IMR-90 (cell line): ENCODE measurements at regions not wholly inside any gene's neighbourhood (a gene's known extent, or its start where the extent isn't known, plus 50 kb on each side); places are given as distances from the start of the nearest gene placed in this dataset.

ENCODE experiments used
- ATAC-seq: fragments of 200-7000 bp; cut with Tn5 transposase; 2 replicates; pipeline ENCODE4 v1.9.1; 2020; ENCODE audit warnings: low read depth, mild to moderate bottlenecking, moderate library complexity
- BruUV-seq: library from RNA; stranded (reverse); fragments of 400-500 nt; replicated peaks from 2 replicates; lab custom pipeline; 2021; lab: Mats Ljungman, UMichigan
- CTCF ChIA-PET: fragments of 300-600 bp; formaldehyde crosslinking; extraction: SDS; loops from one replicate; lab custom pipeline; 2021; ENCODE audit warnings: antibody characterized with exemption; lab: Yijun Ruan, JAX
- POLR2A ChIA-PET: fragments of 300-600 bp; sonication (Branson Sonifier 250); formaldehyde crosslinking; loops from one replicate; lab custom pipeline; 2022; ENCODE audit warnings: antibody characterized with exemption; ENCODE audit not compliant: unreplicated experiment; lab: Charles Lee
- DNase-seq: peaks from one replicate; pipeline ENCODE4 v3.0.0; 2013
- H2AFZ ChIP-seq: replicated peaks from 2 replicates; pipeline ENCODE3; 2013; ENCODE audit warnings: low read length, mild to moderate bottlenecking; ENCODE audit not compliant: poor library complexity
- H2AK5ac ChIP-seq: 2 replicates; pipeline ENCODE4 v1.6.1; 2013; ENCODE audit warnings: low read depth, low read length, inconsistent platforms
- H2AK9ac ChIP-seq: replicated peaks from 2 replicates; pipeline ENCODE3; 2013; ENCODE audit warnings: mild to moderate bottlenecking, low read depth, low read length, moderate library complexity; ENCODE audit not compliant: poor library complexity
- H2BK120ac ChIP-seq: 2 replicates; pipeline ENCODE4 v1.6.1; 2013; ENCODE audit warnings: low read depth, low read length, inconsistent platforms
- H2BK15ac ChIP-seq: 3 replicates; pipeline ENCODE4 v1.6.1; 2013; ENCODE audit warnings: low read depth, low read length, inconsistent platforms
- H2BK20ac ChIP-seq: 2 replicates; pipeline ENCODE4 v1.6.1; 2013; ENCODE audit warnings: low read depth, mild to moderate bottlenecking, inconsistent platforms, low read length, moderate library complexity
- H2BK5ac ChIP-seq: 2 replicates; pipeline ENCODE4 v1.6.1; 2013; ENCODE audit warnings: mild to moderate bottlenecking, low read depth, low read length, inconsistent platforms; ENCODE audit not compliant: poor library complexity, severe bottlenecking
- H3K14ac ChIP-seq: replicated peaks from 2 replicates; pipeline ENCODE4 v1.6.1; 2013; ENCODE audit warnings: low read depth, low read length, inconsistent platforms
- H3K18ac ChIP-seq: 2 replicates; pipeline ENCODE4 v1.6.1; 2013; ENCODE audit warnings: low read depth, low read length, control low read depth
- H3K23ac ChIP-seq: 2 replicates; pipeline ENCODE4 v1.6.1; 2013; ENCODE audit warnings: low read depth, low read length, inconsistent platforms
- H3K27ac ChIP-seq: 2 replicates; pipeline ENCODE4 v1.5.1; 2013; ENCODE audit warnings: mild to moderate bottlenecking, control low read depth, low read length; ENCODE audit not compliant: insufficient read depth
- H3K27me3 ChIP-seq: 2 replicates; pipeline ENCODE4 v1.6.1; 2013; ENCODE audit warnings: low read length; ENCODE audit not compliant: control insufficient read depth, insufficient read depth
- H3K36me3 ChIP-seq: 2 replicates; pipeline ENCODE4 v1.6.1; 2013; ENCODE audit warnings: low read length, mixed read lengths; ENCODE audit not compliant: control insufficient read depth, insufficient read depth
- H3K4ac ChIP-seq: 2 replicates; pipeline ENCODE4 v1.6.1; 2013; ENCODE audit warnings: low read depth, low read length, inconsistent platforms
- H3K4me1 ChIP-seq: 2 replicates; pipeline ENCODE4 v1.6.1; 2013; ENCODE audit warnings: low read length, mixed read lengths; ENCODE audit not compliant: control insufficient read depth, insufficient read depth
- H3K4me2 ChIP-seq: 2 replicates; pipeline ENCODE4 v1.6.1; 2013; ENCODE audit warnings: low read depth, mild to moderate bottlenecking, control low read depth, low read length, moderate library complexity
- H3K4me3 ChIP-seq: 2 replicates; pipeline ENCODE4 v1.5.1; 2013; ENCODE audit warnings: low read depth, mild to moderate bottlenecking, control low read depth, low read length, moderate library complexity; ENCODE audit not compliant: insufficient read depth
- H3K56ac ChIP-seq: 2 replicates; pipeline ENCODE4 v1.6.1; 2013; ENCODE audit warnings: low read length, inconsistent platforms; ENCODE audit not compliant: insufficient read depth; ENCODE audit errors: extremely low read depth
- H3K79me1 ChIP-seq, 2 experiments: 2 replicates each; pipeline ENCODE4 v1.6.1; 2013; ENCODE audit warnings: low read length in 2 of 2, inconsistent platforms in 1 of 2, low read depth in 1 of 2
- H3K9ac ChIP-seq: 2 replicates; pipeline ENCODE4 v1.6.1; 2013; ENCODE audit warnings: low read depth, low read length, control low read depth
- H3K9me1 ChIP-seq: 2 replicates; pipeline ENCODE4 v1.6.1; 2013; ENCODE audit warnings: low read length, inconsistent platforms; ENCODE audit not compliant: insufficient read depth
- H3K9me3 ChIP-seq: 2 replicates; pipeline ENCODE4 v1.6.1; 2013; ENCODE audit warnings: low read length; ENCODE audit not compliant: control insufficient read depth, insufficient read depth
- H4K20me1 ChIP-seq: 2 replicates; pipeline ENCODE4 v1.6.1; 2013; ENCODE audit warnings: low read length, inconsistent platforms; ENCODE audit not compliant: insufficient read depth
- H4K5ac ChIP-seq: 2 replicates; pipeline ENCODE4 v1.6.1; 2013; ENCODE audit warnings: mild to moderate bottlenecking, low read depth, low read length, control low read depth
- H4K8ac ChIP-seq, 2 experiments: 2 replicates each; pipeline ENCODE4 v1.6.1; 2013; ENCODE audit warnings: low read depth in 2 of 2, low read length in 2 of 2, control low read depth in 1 of 2, inconsistent platforms in 1 of 2
- H4K91ac ChIP-seq: 2 replicates; pipeline ENCODE4 v1.6.1; 2013; ENCODE audit warnings: low read depth, low read length, inconsistent platforms; ENCODE audit not compliant: insufficient read depth
- BHLHE40 ChIP-seq: fragments of 150-350 bp; IDR thresholded peaks from 2 replicates; pipeline ENCODE4 v1.6.1; 2016; ENCODE audit warnings: mild to moderate bottlenecking, low read depth, low read length
- CEBPB ChIP-seq: IDR thresholded peaks from 2 replicates; pipeline ENCODE4 v1.6.1; 2012; ENCODE audit warnings: low read depth, low read length, improper control_type of control experiment
- CTCF ChIP-seq: conservative IDR thresholded peaks from 2 replicates; pipeline ENCODE4 v1.5.1; 2012; ENCODE audit warnings: mild to moderate bottlenecking, low read depth, low read length, improper control_type of control experiment
- ELK1 ChIP-seq: fragments of 150-350 bp; IDR thresholded peaks from 2 replicates; pipeline ENCODE4 v1.6.1; 2016; ENCODE audit warnings: low read depth, mild to moderate bottlenecking, low read length, moderate library complexity, borderline replicate concordance
- FOS ChIP-seq: fragments of 150-350 bp; IDR thresholded peaks from 2 replicates; pipeline ENCODE4 v1.6.1; 2016; ENCODE audit warnings: low read depth, low read length
- MAFK ChIP-seq: IDR thresholded peaks from 2 replicates; pipeline ENCODE4 v1.6.1; 2012; ENCODE audit warnings: low read depth, low read length, improper control_type of control experiment
- MAZ ChIP-seq: IDR thresholded peaks from 2 replicates; pipeline ENCODE4 v1.6.1; 2012; ENCODE audit warnings: low read depth, mild to moderate bottlenecking, low read length, improper control_type of control experiment, moderate library complexity, borderline replicate concordance
- MXI1 ChIP-seq: IDR thresholded peaks from 2 replicates; pipeline ENCODE4 v1.6.1; 2012; ENCODE audit warnings: low read depth, mild to moderate bottlenecking, low read length, moderate library complexity, borderline replicate concordance
- NFE2L2 ChIP-seq: fragments of 150-350 bp; IDR thresholded peaks from 2 replicates; pipeline ENCODE4 v1.6.1; 2016; ENCODE audit warnings: low read depth, mild to moderate bottlenecking, low read length
- POLR2A ChIP-seq: IDR thresholded peaks from 2 replicates; pipeline ENCODE4 v1.6.1; 2012; ENCODE audit warnings: mild to moderate bottlenecking, low read depth, low read length
- RAD21 ChIP-seq: IDR thresholded peaks from 2 replicates; pipeline ENCODE4 v1.6.1; 2012; ENCODE audit warnings: low read length, improper control_type of control experiment
- RCOR1 ChIP-seq: IDR thresholded peaks from 2 replicates; pipeline ENCODE4 v1.6.1; 2012; ENCODE audit warnings: mild to moderate bottlenecking, low read length, improper control_type of control experiment; ENCODE audit not compliant: insufficient replicate concordance
- RFX5 ChIP-seq: IDR thresholded peaks from 2 replicates; pipeline ENCODE4 v1.8.0; 2012; ENCODE audit warnings: low read depth, mild to moderate bottlenecking, low read length, moderate library complexity
- USF2 ChIP-seq: fragments of 150-350 bp; IDR thresholded peaks from 2 replicates; pipeline ENCODE4 v1.6.1; 2017; ENCODE audit warnings: mild to moderate bottlenecking, antibody characterized with exemption, low read length, low read depth
- WGBS, 2 experiments: methylation state at CpG; one replicate each; pipeline versions ENCODE4 v1.1.5 to v1.1.7; 2013; ENCODE audit warnings: missing lambda C conversion rate in 2 of 2; ENCODE audit not compliant: insufficient read length in 1 of 2; ENCODE audit errors: extremely low coverage in 2 of 2; 5-methylcytosine and 5-hydroxymethylcytosine counted together
- dilution Hi-C: fragments of 300-500 bp; cut with HindIII; formaldehyde crosslinking; loops from one replicate; pipeline ENCODE4 v1.14.3; 2018; ENCODE audit warnings: low sequenced_read_pairs; ENCODE audit not compliant: unreplicated experiment
- in situ Hi-C: fragments of 300-500 bp; cut with MboI; formaldehyde crosslinking; loops from 3 replicates; pipeline ENCODE4 v1.14.3; 2019; ENCODE audit warnings: low sequenced_read_pairs, inconsistent platforms, mixed read lengths
- intact Hi-C: fragments of 100-400 bp; cut with micrococcal nuclease; formaldehyde crosslinking; loops from 2 replicates; pipeline ENCODE4 v1.10.0; 2022

GRCh38 chr2:7599462-7600258 is 682.4 kb downstream of the RNF144A start:
- CTCF ChIA-PET, result no interaction called here
- dilution Hi-C loops, result no loop called here
- no peak for ATAC-seq

More at GRCh38 chr2:7599462-7600258, 682.4 kb downstream of the RNF144A start:
- no peak for DNase-seq
- H3K4me1 ChIP-seq, result no peaks in the 10 kb centered on the region
- BruUV-seq, result no TSS peak
- H3K4ac ChIP-seq, result no peak overlapping the region
- intact Hi-C loops, result no loop called here
- in situ Hi-C loops, result no loop called here
- no peaks in the 10 kb centered on the region; the same call in none of the 2 replicates for H3K9me3 ChIP-seq
- WGBS, 2 experiments, result 98% methylated on average over 8 of the region's 24 CpGs; no CpG with 5 or more reads in 1 of the 2 experiments
- no peak overlapping the region for H2BK15ac ChIP-seq
- no peak overlapping the region for H3K18ac ChIP-seq
- no peak overlapping the region for H2BK20ac ChIP-seq
- no peak overlapping the region for H4K8ac ChIP-seq
- H3K56ac ChIP-seq, result no peak overlapping the region
- H2AFZ ChIP-seq, result no peak overlapping the region
- no peak overlapping the region for H4K91ac ChIP-seq
- no peaks in the 10 kb centered on the region for H3K36me3 ChIP-seq
- no peak overlapping the region for H3K14ac ChIP-seq
- no peaks in the 10 kb centered on the region for H3K79me1 ChIP-seq
- H2AK9ac ChIP-seq, result no peak overlapping the region
- H4K20me1 ChIP-seq, result no peaks in the 10 kb centered on the region
- no peak overlapping the region for H2BK5ac ChIP-seq
- H3K27ac ChIP-seq, result no peak overlapping the region
- H3K23ac ChIP-seq, result no peak overlapping the region
- no peak overlapping the region for H2BK120ac ChIP-seq
- no peaks in the 10 kb centered on the region for H3K9me1 ChIP-seq
- POLR2A ChIA-PET, result no interaction called here
- H3K9ac ChIP-seq, result no peak overlapping the region
- no peak for TF ChIP-seq FOS
- TF ChIP-seq MAZ, result no peak
- no peak for TF ChIP-seq RCOR1
- TF ChIP-seq CEBPB, result no peak
- no peak for TF ChIP-seq USF2
- no peak for TF ChIP-seq ELK1
- TF ChIP-seq BHLHE40, result no peak
- no peak for TF ChIP-seq RAD21
- no peak for TF ChIP-seq MXI1
- no peak for TF ChIP-seq MAFK
- TF ChIP-seq RFX5, result no peak
- TF ChIP-seq CTCF, result no peak
- TF ChIP-seq NFE2L2, result no peak
- no peak for TF ChIP-seq POLR2A
- H3K27me3 ChIP-seq, result no peaks in the 10 kb centered on the region
- no peak overlapping the region for H3K4me2 ChIP-seq
- H3K4me3 ChIP-seq, result no peak overlapping the region
- H2AK5ac ChIP-seq, result no peak overlapping the region
- no peak overlapping the region for H4K5ac ChIP-seq
